CD1c-positive myeloid dendritic cell (primary cell): ENCODE measurements at regions not wholly inside any gene's neighbourhood (a gene's known extent, or its start where the extent isn't known, plus 50 kb on each side); places are given as distances from the start of the nearest gene placed in this dataset.
"Not testable (repeated sequence)": the region's sequence is repeated elsewhere in the genome, so short reads cannot be mapped to it uniquely, and the experiment has no call there.

ENCODE experiments used
- DNase-seq: peaks from one replicate; pipeline ENCODE4 v3.0.0-alpha.2; 2016; ENCODE audit errors: extremely low spot score

GRCh38 chr19:31037286-31037980 is 311.8 kb downstream of the TSHZ3 start:
- no peak for DNase-seq

GRCh38 chr19:31031455-31031854 is 317.8 kb downstream of the TSHZ3 start:
- DNase-seq: not testable (repeated sequence)

GRCh38 chr19:31023038-31023437 is 326.2 kb downstream of the TSHZ3 start:
- no peak for DNase-seq

- no peak for DNase-seq
These were observed 330.3 kb downstream of the TSHZ3 start for GRCh38 chr19:31018936-31019335.

GRCh38 chr19:31015778-31016177 is 333.5 kb downstream of the TSHZ3 start:
- no peak for DNase-seq

- DNase-seq: no peak
These were observed 334.6 kb downstream of the TSHZ3 start for GRCh38 chr19:31014668-31015067.

GRCh38 chr19:31013384-31014020 is 335.7 kb downstream of the TSHZ3 start:
- DNase-seq: no peak

GRCh38 chr19:31002518-31003244 is 346.6 kb downstream of the TSHZ3 start:
- DNase-seq: no peak

GRCh38 chr19:31001991-31002390 is 347.2 kb downstream of the TSHZ3 start:
- DNase-seq: no peak

- DNase-seq: no peak
These were observed 348.3 kb downstream of the TSHZ3 start for GRCh38 chr19:31000913-31001312.

GRCh38 chr19:30999726-31000125 is 349.5 kb downstream of the TSHZ3 start:
- no peak for DNase-seq

- no peak for DNase-seq
These were observed 352.0 kb downstream of the TSHZ3 start for GRCh38 chr19:30997222-30997621.

GRCh38 chr19:30978639-30979038 is 370.6 kb downstream of the TSHZ3 start:
- DNase-seq: no peak

GRCh38 chr19:30969591-30969990 is 379.6 kb downstream of the TSHZ3 start:
- DNase-seq: no peak

- no peak for DNase-seq
These were observed 380.3 kb downstream of the TSHZ3 start for GRCh38 chr19:30968841-30969399.

GRCh38 chr19:30968210-30968609 is 381.0 kb downstream of the TSHZ3 start:
- no peak for DNase-seq

- peak; percentile 7 for DNase-seq
These were observed 382.8 kb downstream of the TSHZ3 start for GRCh38 chr19:30966486-30966885.

- no peak for DNase-seq
These were observed 390.2 kb downstream of the TSHZ3 start for GRCh38 chr19:30959011-30959410.

- DNase-seq: no peak
These were observed 393.8 kb downstream of the TSHZ3 start for GRCh38 chr19:30955112-30956104.

- DNase-seq: not testable (repeated sequence)
These were observed 404.8 kb downstream of the TSHZ3 start for GRCh38 chr19:30944276-30944932.
